Upper lobe of left lung (tissue), 6 donors: ENCODE measurements at regions not wholly inside any gene's neighbourhood (a gene's known extent, or its start where the extent isn't known, plus 50 kb on each side); places are given as distances from the start of the nearest gene placed in this dataset.

Experiments used
- ATAC-seq, 2 donors: fragments of 200-7000 bp; cut with Tn5 transposase; one replicate each; pipeline ENCODE4 v1.9.1; 2022; ENCODE audit warnings: mild to moderate bottlenecking in 2 of 2, moderate library complexity in 2 of 2; ENCODE audit not compliant: low FRiP score in 2 of 2
- DNase-seq, 2 donors: peaks; one replicate each; pipeline ENCODE4 v3.0.0-alpha.2; 2019 to 2020
- H3K27ac ChIP-seq, 4 donors: fragments of 200-600 bp; sonication (generic); one replicate each; pipeline ENCODE4 v1.5.1; 2016 to 2019
- H3K27me3 ChIP-seq, 4 donors: fragments of 200-600 bp; sonication (generic); one replicate each; pipeline ENCODE4 v1.5.1; 2017 to 2019
- H3K36me3 ChIP-seq, 4 donors: fragments of 200-600 bp; sonication (generic); one replicate each; pipeline ENCODE4 v1.5.1; 2016 to 2019
- H3K4me1 ChIP-seq, 4 donors: fragments of 200-600 bp; sonication (generic); one replicate each; pipeline ENCODE4 v1.5.1; 2018 to 2019
- H3K4me3 ChIP-seq, 4 donors: fragments of 200-600 bp; sonication (generic); one replicate each; pipeline ENCODE4 v1.5.1; 2017 to 2019; ENCODE audit warnings: mild to moderate bottlenecking in 2 of 4, moderate library complexity in 1 of 4
- H3K9me3 ChIP-seq, 4 donors: fragments of 200-600 bp; sonication (generic); one replicate each; pipeline ENCODE4 v1.5.1; 2018 to 2019
- EP300 ChIP-seq, 4 donors: sonication (generic); formaldehyde crosslinking; IDR thresholded peaks; one replicate each; pipeline ENCODE4 v1.5.1; 2017; ENCODE audit warnings: antibody characterized with exemption in 4 of 4, control low read depth in 2 of 4
- POLR2A ChIP-seq, 4 donors: fragments of 450-650 bp; IDR thresholded peaks; one replicate each; pipeline ENCODE4 v1.5.1; 2016 to 2017; ENCODE audit warnings: antibody characterized with exemption in 4 of 4, mild to moderate bottlenecking in 2 of 4
- POLR2AphosphoS5 ChIP-seq, 2 donors: sonication (generic); formaldehyde crosslinking; IDR thresholded peaks; one replicate each; pipeline ENCODE4 v1.5.1; 2017; ENCODE audit warnings: antibody characterized with exemption in 2 of 2
- WGBS, 2 donors: methylation state at CpG; one replicate each; pipeline ENCODE4 v1.1.5; 2017 to 2018; 5-methylcytosine and 5-hydroxymethylcytosine counted together
- TF ChIP-seq, protein P1 (sequence below), 6 experiments: fragments of 450-650 bp in 4 of 6; fragments of 200-600 bp in 2 of 6; sonication (generic) in 2 of 6; IDR thresholded peaks; one replicate each; pipeline ENCODE4 v1.5.1; 2016 to 2019; ENCODE audit warnings: antibody characterized with exemption in 6 of 6
- donor health status: DM: no; HTN: no; CAD: no; lungs with moderate emphysema.
- donor health status: DM: no; HTN: yes; CAD: no; lungs with severe emphysema.

DNA sequence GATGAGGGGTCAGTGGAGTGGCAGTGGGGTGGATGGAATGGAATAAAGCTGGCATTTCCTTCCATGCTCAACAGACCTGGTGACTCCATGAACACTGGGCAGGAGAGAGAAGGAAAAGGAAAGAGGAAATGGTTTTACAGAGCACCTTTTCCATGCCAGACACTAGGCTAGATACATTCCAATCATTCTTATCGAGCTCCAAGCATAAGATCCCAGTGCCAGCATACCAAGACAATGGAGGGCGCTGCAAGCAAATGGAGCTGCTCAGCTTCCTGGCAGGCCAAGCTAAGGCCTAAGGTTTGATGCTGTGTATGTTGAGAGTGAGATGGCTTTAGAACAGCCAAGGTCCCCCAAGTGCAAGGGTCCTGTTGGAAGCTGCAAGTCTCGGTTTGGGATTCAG lies 113.2 kb downstream of the HSPH1 start:
- H3K36me3 ChIP-seq = no peaks in the 10 kb centered on the region
- no peak for TF ChIP-seq POLR2AphosphoS5 (IDR thresholded peaks at IDR 0.05)
- no peak for TF ChIP-seq POLR2A (IDR thresholded peaks at IDR 0.05)
- TF ChIP-seq, protein P1, sequence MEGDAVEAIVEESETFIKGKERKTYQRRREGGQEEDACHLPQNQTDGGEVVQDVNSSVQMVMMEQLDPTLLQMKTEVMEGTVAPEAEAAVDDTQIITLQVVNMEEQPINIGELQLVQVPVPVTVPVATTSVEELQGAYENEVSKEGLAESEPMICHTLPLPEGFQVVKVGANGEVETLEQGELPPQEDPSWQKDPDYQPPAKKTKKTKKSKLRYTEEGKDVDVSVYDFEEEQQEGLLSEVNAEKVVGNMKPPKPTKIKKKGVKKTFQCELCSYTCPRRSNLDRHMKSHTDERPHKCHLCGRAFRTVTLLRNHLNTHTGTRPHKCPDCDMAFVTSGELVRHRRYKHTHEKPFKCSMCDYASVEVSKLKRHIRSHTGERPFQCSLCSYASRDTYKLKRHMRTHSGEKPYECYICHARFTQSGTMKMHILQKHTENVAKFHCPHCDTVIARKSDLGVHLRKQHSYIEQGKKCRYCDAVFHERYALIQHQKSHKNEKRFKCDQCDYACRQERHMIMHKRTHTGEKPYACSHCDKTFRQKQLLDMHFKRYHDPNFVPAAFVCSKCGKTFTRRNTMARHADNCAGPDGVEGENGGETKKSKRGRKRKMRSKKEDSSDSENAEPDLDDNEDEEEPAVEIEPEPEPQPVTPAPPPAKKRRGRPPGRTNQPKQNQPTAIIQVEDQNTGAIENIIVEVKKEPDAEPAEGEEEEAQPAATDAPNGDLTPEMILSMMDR (IDR thresholded peaks at IDR 0.05) = no peak
- no peak for TF ChIP-seq EP300 (IDR thresholded peaks at IDR 0.05)
- H3K27ac ChIP-seq = no peak overlapping the region
- H3K4me1 ChIP-seq = peaks cover 15 to 37% (median 29%) of the 10 kb centered on the region in 4 donors
- H3K27me3 ChIP-seq = no peaks in the 10 kb centered on the region
- H3K9me3 ChIP-seq = no peaks in the 10 kb centered on the region
- H3K4me3 ChIP-seq = no peak overlapping the region
- DNase-seq = no peak
- 68 to 69% methylated on average over 3 of the region's 3 CpGs for whole genome bisulfite sequencing, 2 donors
- ATAC-seq = no peak

DNA sequence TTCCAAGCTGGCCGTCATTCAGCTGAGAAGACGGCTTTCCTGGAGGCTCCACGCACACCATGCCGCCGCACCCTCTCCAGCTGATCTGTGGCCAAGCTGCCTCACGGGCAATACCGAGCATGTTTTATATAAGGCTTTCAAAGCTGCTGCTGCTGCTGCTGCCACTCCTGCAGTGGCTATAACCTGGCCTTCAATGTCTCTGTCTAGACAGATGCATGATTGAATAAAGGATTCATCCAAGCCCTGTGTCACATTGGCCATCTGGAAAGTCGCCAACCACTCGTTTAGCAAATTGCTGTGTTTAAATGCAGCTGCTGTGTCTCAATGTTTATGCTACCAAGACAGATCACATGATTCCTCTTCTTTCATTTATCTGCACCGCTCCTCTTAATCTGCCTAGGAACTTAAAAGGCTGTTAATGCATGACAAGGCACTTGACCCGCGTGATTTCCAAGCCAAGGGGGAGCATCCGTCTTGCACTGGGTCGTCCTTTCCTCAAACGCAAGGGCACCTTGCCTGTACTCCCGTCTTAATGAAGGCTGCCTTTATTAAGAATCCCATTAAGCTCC lies 114.3 kb downstream of the TEX26 start:
- Histone ChIP-seq H3K27ac (peak overlapping the region in 3 of 4 donors; percentile 61 to 76 (median 76)), H3K4me3 (no peak overlapping the region), H3K4me1 (peaks cover 15 to 37% (median 29%) of the 10 kb centered on the region in 4 donors), H3K9me3 (no peaks in the 10 kb centered on the region), H3K36me3 (no peaks in the 10 kb centered on the region), H3K27me3 (no peaks in the 10 kb centered on the region)
- 43 to 46% methylated on average over 16 of the region's 16 CpGs for WGBS, 2 donors
- ATAC-seq = no peak
- TF ChIP-seq POLR2AphosphoS5 (IDR thresholded peaks at IDR 0.05) = no peak
- TF ChIP-seq POLR2A (IDR thresholded peaks at IDR 0.05) = peak in 1 of 4 donors; percentile 12
- no peak for TF ChIP-seq EP300 (IDR thresholded peaks at IDR 0.05)
- TF ChIP-seq, protein P1 (IDR thresholded peaks at IDR 0.05) = no peak
- peak; percentile 30 to 41 for DNase-seq

DNA sequence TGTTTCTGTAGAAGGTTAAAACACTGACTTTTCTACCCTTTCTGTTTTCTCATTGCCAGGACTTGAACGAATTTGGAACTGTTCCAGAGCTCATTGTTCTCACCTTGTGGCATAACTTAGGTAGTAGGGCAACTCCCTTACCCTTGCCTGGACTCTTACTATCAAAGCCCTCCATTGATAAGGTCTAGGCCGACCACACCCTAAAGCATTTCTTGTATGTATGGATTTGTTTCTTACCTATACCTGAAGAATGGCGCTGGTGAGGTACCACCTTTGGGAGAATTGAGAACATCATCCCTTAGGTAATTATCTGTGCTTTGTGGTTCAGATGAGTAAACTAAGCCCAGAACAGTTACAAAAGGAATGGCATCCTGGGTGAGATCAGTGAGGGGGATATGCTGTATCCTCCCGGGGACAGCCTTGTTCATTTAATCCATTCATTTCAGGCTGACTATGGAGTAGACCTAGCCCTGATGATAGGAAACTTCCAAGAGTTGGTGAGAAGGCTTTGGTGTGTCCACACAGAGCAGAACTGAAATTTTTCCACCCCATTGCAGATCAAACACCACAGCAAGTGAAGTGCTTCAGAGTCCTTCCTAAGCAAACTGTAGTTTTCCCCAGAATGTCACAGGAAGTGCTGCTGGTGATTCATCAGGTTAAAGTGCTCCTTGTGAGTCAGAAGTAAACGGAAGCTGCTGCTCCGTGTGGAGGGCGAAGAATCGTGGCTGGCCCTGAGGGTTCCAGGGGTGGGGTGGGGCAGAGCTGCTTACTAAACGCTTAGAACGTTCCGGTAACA lies 113.0 kb downstream of the TEX26 start:
- H3K27me3 ChIP-seq = no peaks in the 10 kb centered on the region
- peak overlapping the region; percentile 62 to 76 (median 72) for H3K27ac ChIP-seq
- DNase-seq (peak in 1 of 2 donors; percentile 92), ATAC-seq (peak; percentile 89 to 92)
- H3K4me1 ChIP-seq = peaks cover 15 to 33% (median 29%) of the 10 kb centered on the region in 4 donors
- peak in 1 of 4 donors; percentile 50 for TF ChIP-seq POLR2A (IDR thresholded peaks at IDR 0.05)
- TF ChIP-seq, protein P1 (IDR thresholded peaks at IDR 0.05) = no peak
- peak in 2 of 4 donors; percentile 42 to 96 for TF ChIP-seq EP300 (IDR thresholded peaks at IDR 0.05)
- TF ChIP-seq POLR2AphosphoS5 (IDR thresholded peaks at IDR 0.05) = peak; percentile 46 to 72
- H3K4me3 ChIP-seq = no peak overlapping the region
- H3K9me3 ChIP-seq = no peaks in the 10 kb centered on the region
- H3K36me3 ChIP-seq = no peaks in the 10 kb centered on the region
- 31 to 46% methylated on average over 10 to 11 of the region's 11 CpGs for WGBS, 2 donors

DNA sequence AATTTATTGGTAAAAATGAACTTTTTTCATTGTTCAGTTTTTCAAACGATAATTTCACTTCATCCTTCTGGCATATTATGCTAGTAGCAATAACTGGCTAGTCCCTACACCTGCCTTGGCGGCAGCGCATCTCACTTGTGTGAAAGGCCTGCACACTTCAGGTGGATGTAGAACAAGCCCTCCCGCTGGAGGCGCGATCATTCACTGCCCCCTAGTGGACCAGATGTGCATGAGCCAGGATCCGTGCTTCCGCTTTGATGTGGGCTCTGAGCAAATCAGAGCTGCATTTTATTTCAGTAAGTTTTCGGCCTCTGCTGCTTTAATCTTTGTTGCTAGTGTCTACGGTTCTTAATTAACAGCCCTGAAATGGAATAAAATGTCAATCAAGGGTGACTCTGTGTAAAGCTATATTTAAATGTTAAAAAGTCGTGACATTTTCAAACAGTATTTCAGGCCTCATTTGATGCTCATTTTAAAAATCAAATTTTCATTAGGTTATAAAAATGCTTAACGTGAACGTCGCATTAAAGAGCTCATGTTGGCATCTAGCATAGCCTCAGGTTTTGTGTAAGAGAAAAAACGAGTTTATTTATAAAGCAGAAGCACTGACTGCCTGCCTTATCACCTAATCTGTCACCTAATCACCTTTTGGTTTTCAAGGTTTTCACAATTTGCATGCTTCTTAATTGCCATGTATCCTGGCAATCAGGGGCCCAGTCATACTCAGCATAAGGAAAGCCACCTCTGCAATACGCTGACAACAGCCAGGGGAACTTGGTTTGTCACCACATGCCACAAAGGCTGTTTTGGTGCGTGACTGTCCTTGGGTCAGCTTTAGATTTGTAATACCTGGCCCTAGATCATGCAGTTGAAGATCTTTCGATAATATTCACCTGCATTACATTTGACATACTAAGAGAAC lies 112.2 kb downstream of the TEX26 start:
- peak overlapping the region; percentile 62 to 76 (median 72) for H3K27ac ChIP-seq
- WGBS, 2 donors = 22 to 24% methylated on average over 18 of the region's 18 CpGs

More for the DNA sequence above, 112.2 kb downstream of the TEX26 start:
- H3K9me3 ChIP-seq = no peaks in the 10 kb centered on the region
- no peaks in the 10 kb centered on the region for H3K36me3 ChIP-seq
- peaks cover 15 to 32% (median 29%) of the 10 kb centered on the region in 4 donors for H3K4me1 ChIP-seq
- TF ChIP-seq POLR2A (IDR thresholded peaks at IDR 0.05) (no peak), POLR2AphosphoS5 (IDR thresholded peaks at IDR 0.05) (peak in 1 of 2 donors; percentile 3), EP300 (IDR thresholded peaks at IDR 0.05) (no peak)
- TF ChIP-seq, protein P1 (IDR thresholded peaks at IDR 0.05) = peak; percentile 80 to 92 (median 90)
- no peak overlapping the region for H3K4me3 ChIP-seq
- DNase-seq (peak; percentile 76 to 90), ATAC-seq (peak; percentile 93)
- H3K27me3 ChIP-seq = no peaks in the 10 kb centered on the region
